ENCODE measurements at regions not wholly inside any gene's neighbourhood (a gene's known extent, or its start where the extent isn't known, plus 50 kb on each side); places are given as distances from the start of the nearest gene placed in this dataset.

GRCh38 chr1:233453433-233454200 lies 126.1 kb downstream of the MAP3K21 start:
- no peak for TF ChIP-seq GATA2 (IDR thresholded peaks at IDR 0.05; ENCODE audit: low read depth, low read length)
- TF ChIP-seq GATA3 (IDR thresholded peaks at IDR 0.05; ENCODE audit: low read depth, low read length): no peak
